Endothelial cell of umbilical vein (primary cell): ENCODE measurements at regions not wholly inside any gene's neighbourhood (a gene's known extent, or its start where the extent isn't known, plus 50 kb on each side); places are given as distances from the start of the nearest gene placed in this dataset.

Experiments
- BruUV-seq: library from RNA; stranded (reverse); fragments of 400-500 nt; replicated peaks from 2 replicates; lab custom pipeline; 2021; lab: Mats Ljungman, UMichigan
- CTCF ChIA-PET: fragments of 300-600, 350-600 bp; sonication (Branson Sonifier 250); formaldehyde crosslinking; loops from one replicate; lab custom pipeline; 2021; ENCODE audit warnings: antibody characterized with exemption, inconsistent platforms; lab: Charles Lee
- POLR2A ChIA-PET: fragments of 300-600, 350-600 bp; sonication (Branson Sonifier 250); formaldehyde crosslinking; loops from one replicate; lab custom pipeline; 2021; ENCODE audit warnings: antibody characterized with exemption, inconsistent platforms; lab: Charles Lee
- DNase-seq: peaks from one replicate; pipeline ENCODE4 v3.0.0-alpha.2; 2011; ENCODE audit warnings: low read depth, low spot score
- FAIRE-seq: peaks from 2 replicates; lab custom pipeline; 2011; peaks lifted over from hg19 to GRCh38; lab: Jason Lieb, UNC
- H2AFZ ChIP-seq: 2 replicates; pipeline ENCODE4 v1.6.0; 2012; ENCODE audit warnings: low read depth, low read length, control low read depth, inconsistent platforms
- H3K27ac ChIP-seq: 2 replicates; pipeline ENCODE4 v1.5.1; 2011; ENCODE audit warnings: low read depth, mild to moderate bottlenecking, control low read depth, low read length, moderate library complexity; ENCODE audit not compliant: insufficient read depth
- H3K27me3 ChIP-seq, 2 experiments: 2 replicates each; pipeline versions ENCODE4 v1.6.0 to v1.6.1; 2011; ENCODE audit warnings: low read length in 2 of 2, mixed read lengths in 1 of 2; ENCODE audit not compliant: control insufficient read depth in 2 of 2, insufficient read depth in 2 of 2
- H3K36me3 ChIP-seq, 2 experiments: 2 replicates in 1 of 2; 3 replicates in 1 of 2; pipeline ENCODE4 v1.5.1; 2011; ENCODE audit warnings: low read length in 2 of 2, mild to moderate bottlenecking in 1 of 2, moderate library complexity in 1 of 2; ENCODE audit not compliant: control insufficient read depth in 2 of 2, insufficient read depth in 2 of 2; ENCODE audit errors: extremely low read depth in 1 of 2
- H3K4me1 ChIP-seq: 3 replicates; pipeline ENCODE4 v1.5.1; 2011; ENCODE audit warnings: mild to moderate bottlenecking, low read length; ENCODE audit not compliant: control insufficient read depth, insufficient read depth; ENCODE audit errors: extremely low read depth
- H3K4me2 ChIP-seq: 2 replicates; pipeline ENCODE4 v1.6.1; 2011; ENCODE audit warnings: low read length, control low read depth, mixed read lengths; ENCODE audit not compliant: insufficient read depth
- H3K4me3 ChIP-seq, 3 experiments: fragments of 200-600 bp in 1 of 3; sonication (generic), shearing (Covaris generic) in 1 of 3; replicated peaks in 1 of 3; 2 replicates each; pipeline ENCODE4 v1.5.1; 2011 to 2016; ENCODE audit warnings: control low read depth in 3 of 3, low read length in 3 of 3, mild to moderate bottlenecking in 2 of 3, inconsistent platforms in 1 of 3, low read depth in 1 of 3, moderate library complexity in 1 of 3; ENCODE audit not compliant: insufficient read depth in 1 of 3
- H3K79me2 ChIP-seq: 2 replicates; pipeline ENCODE4 v1.6.0; 2012; ENCODE audit warnings: low read length, inconsistent platforms; ENCODE audit not compliant: control insufficient read depth, insufficient read depth
- H3K9ac ChIP-seq: replicated peaks from 2 replicates; pipeline ENCODE3; 2011; ENCODE audit warnings: low read length, control low read depth; ENCODE audit not compliant: insufficient read depth; ENCODE audit errors: extremely low read depth
- H3K9me1 ChIP-seq: replicated peaks from 3 replicates; pipeline ENCODE4 v1.6.0; 2011; ENCODE audit warnings: mild to moderate bottlenecking, low read length; ENCODE audit not compliant: control insufficient read depth, insufficient read depth; ENCODE audit errors: extremely low read depth
- H3K9me3 ChIP-seq: replicated peaks from 2 replicates; pipeline ENCODE4 v1.5.1; 2012; ENCODE audit warnings: low read length, inconsistent platforms; ENCODE audit not compliant: control insufficient read depth, insufficient read depth
- H4K20me1 ChIP-seq: replicated peaks from 2 replicates; pipeline ENCODE3; 2011; ENCODE audit warnings: mild to moderate bottlenecking, low read length; ENCODE audit not compliant: control insufficient read depth, insufficient read depth; ENCODE audit errors: extremely low read depth
- EZH2 ChIP-seq: IDR thresholded peaks from 2 replicates; pipeline ENCODE4 v1.6.1; 2012; ENCODE audit warnings: borderline replicate concordance, low read depth, mild to moderate bottlenecking, moderate library complexity, low read length, inconsistent platforms; ENCODE audit not compliant: severe bottlenecking
- FOS ChIP-seq: IDR thresholded peaks from 2 replicates; pipeline ENCODE4 v1.6.1; 2011; ENCODE audit warnings: mild to moderate bottlenecking, low read length, moderate library complexity, borderline replicate concordance; ENCODE audit not compliant: insufficient read depth
- GATA2 ChIP-seq: IDR thresholded peaks from 2 replicates; pipeline ENCODE4 v1.7.0; 2011; ENCODE audit warnings: low read depth, mild to moderate bottlenecking, moderate library complexity, mixed read lengths, low read length; ENCODE audit not compliant: insufficient read length, insufficient read depth
- JUN ChIP-seq: IDR thresholded peaks from 2 replicates; pipeline ENCODE4 v1.6.1; 2011; ENCODE audit warnings: borderline replicate concordance, low read depth; ENCODE audit not compliant: insufficient read length, insufficient read depth
- MYC ChIP-seq: IDR thresholded peaks from one replicate; pipeline ENCODE4 v1.6.1; 2011; ENCODE audit warnings: mild to moderate bottlenecking, low read depth, low read length
- POLR2A ChIP-seq: IDR thresholded peaks from 2 replicates; pipeline ENCODE4 v1.6.1; 2012; ENCODE audit warnings: low read depth, mild to moderate bottlenecking, control low read depth, low read length
- POLR2AphosphoS5 ChIP-seq: IDR thresholded peaks from 2 replicates; pipeline ENCODE4 v1.6.1; 2012; ENCODE audit warnings: low read depth, mild to moderate bottlenecking, control low read depth, low read length, moderate library complexity; ENCODE audit not compliant: insufficient read depth
- dilution Hi-C: fragments of 300-500 bp; cut with MboI; formaldehyde crosslinking; loops from one replicate; pipeline ENCODE4 v1.15.0; 2019; ENCODE audit warnings: low sequenced_read_pairs; ENCODE audit not compliant: extremely low pct_ligation_motif_present
- intact Hi-C: fragments of 100-400 bp; cut with micrococcal nuclease; formaldehyde crosslinking; loops from one replicate; pipeline ENCODE4 v1.10.0; 2022
- TF ChIP-seq, protein P1 (sequence below): IDR thresholded peaks from 2 replicates; pipeline ENCODE4 v1.6.1; 2011; ENCODE audit not compliant: insufficient read depth, insufficient read length
- TF ChIP-seq, protein P2 (sequence below), 2 donors: IDR thresholded peaks; 1 replicate in 1 of 2; 2 replicates in 1 of 2; pipeline ENCODE4 v1.5.1; 2011; ENCODE audit warnings: low read length in 2 of 2, mild to moderate bottlenecking in 2 of 2, moderate library complexity in 2 of 2, control low read depth in 1 of 2, inconsistent platforms in 1 of 2, low read depth in 1 of 2; ENCODE audit not compliant: insufficient read depth in 1 of 2; ENCODE audit errors: extremely low read depth in 1 of 2

DNA sequence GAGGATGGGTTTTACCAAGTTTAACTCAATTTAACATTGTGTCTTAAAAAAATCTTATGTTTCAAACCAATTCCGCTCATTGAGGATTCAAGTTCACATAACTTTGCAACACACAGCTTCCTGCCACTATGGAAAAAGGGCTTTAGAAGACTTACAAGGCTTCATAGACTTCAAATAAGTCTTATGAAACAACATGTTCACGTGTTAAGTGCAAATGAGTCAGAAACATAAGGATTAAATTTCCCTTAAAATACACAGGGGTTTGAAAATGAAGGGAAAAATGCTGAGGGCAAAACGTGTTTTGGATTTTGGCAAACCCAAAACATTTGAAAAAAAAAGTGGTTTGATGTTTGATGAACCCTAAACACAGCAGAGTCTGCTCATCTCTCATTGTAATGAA lies 364.8 kb downstream of the BMP4 start:
- POLR2A ChIA-PET: no interaction called here
- Histone ChIP-seq H3K27me3 (peaks cover 8 to 12% of the 10 kb centered on the region in 2 experiments), H3K9me3 (no peaks in the 10 kb centered on the region), H3K4me2 (no peak overlapping the region), H3K9ac (no peak overlapping the region), H3K36me3 (no peaks in the 10 kb centered on the region), H4K20me1 (no peaks in the 10 kb centered on the region), H3K9me1 (no peaks in the 10 kb centered on the region), H2AFZ (no peak overlapping the region), H3K4me1 (no peaks in the 10 kb centered on the region), H3K79me2 (no peaks in the 10 kb centered on the region), H3K27ac (no peak overlapping the region), H3K4me3 (no peak overlapping the region)
- dilution Hi-C loops: no loop called here
- FAIRE-seq (no peak), DNase-seq (no peak)
- BruUV-seq: no TSS peak
- intact Hi-C loops: no loop called here
- CTCF ChIA-PET: no interaction called here
- TF ChIP-seq GATA2: no peak

DNA sequence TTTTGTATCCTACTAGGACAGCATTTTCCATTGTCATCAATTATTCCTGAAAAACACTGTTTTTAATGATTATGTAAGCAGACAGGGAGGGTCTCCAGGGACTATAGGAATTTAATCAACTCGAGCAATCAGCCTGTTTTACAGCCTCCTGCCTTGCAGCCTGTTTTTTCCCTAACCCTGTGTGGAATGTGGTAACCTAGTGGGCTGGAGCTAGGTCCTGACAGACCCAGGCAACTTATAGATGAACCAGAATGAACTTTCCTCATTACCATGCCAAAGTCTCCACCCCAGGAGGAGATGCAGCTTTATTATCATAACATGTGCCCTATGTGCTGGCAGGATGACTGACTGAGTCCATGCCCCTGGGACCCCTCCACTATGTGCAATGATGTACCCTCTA lies 375.1 kb downstream of the BMP4 start:
- no peaks in the 10 kb centered on the region for H4K20me1 ChIP-seq
- H3K79me2 ChIP-seq: no peaks in the 10 kb centered on the region
- no peaks in the 10 kb centered on the region for H3K4me1 ChIP-seq
- TF ChIP-seq JUN (no peak), FOS (no peak), MYC (no peak), POLR2A (no peak), EZH2 (no peak), GATA2 (no peak), POLR2AphosphoS5 (no peak)
- TF ChIP-seq, protein P1, sequence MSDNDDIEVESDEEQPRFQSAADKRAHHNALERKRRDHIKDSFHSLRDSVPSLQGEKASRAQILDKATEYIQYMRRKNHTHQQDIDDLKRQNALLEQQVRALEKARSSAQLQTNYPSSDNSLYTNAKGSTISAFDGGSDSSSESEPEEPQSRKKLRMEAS: no peak
- TF ChIP-seq, protein P2, sequence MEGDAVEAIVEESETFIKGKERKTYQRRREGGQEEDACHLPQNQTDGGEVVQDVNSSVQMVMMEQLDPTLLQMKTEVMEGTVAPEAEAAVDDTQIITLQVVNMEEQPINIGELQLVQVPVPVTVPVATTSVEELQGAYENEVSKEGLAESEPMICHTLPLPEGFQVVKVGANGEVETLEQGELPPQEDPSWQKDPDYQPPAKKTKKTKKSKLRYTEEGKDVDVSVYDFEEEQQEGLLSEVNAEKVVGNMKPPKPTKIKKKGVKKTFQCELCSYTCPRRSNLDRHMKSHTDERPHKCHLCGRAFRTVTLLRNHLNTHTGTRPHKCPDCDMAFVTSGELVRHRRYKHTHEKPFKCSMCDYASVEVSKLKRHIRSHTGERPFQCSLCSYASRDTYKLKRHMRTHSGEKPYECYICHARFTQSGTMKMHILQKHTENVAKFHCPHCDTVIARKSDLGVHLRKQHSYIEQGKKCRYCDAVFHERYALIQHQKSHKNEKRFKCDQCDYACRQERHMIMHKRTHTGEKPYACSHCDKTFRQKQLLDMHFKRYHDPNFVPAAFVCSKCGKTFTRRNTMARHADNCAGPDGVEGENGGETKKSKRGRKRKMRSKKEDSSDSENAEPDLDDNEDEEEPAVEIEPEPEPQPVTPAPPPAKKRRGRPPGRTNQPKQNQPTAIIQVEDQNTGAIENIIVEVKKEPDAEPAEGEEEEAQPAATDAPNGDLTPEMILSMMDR (IDR thresholded peaks at IDR 0.05; ENCODE audit: extremely low read depth in 1 of 2, insufficient read depth in 1 of 2, low read depth in 1 of 2, low read length in 2 of 2): no peak
- POLR2A ChIA-PET: interaction anchor here (0.7 kb wide), 1 partner anchor 361 kb away, joined by 3 read pairs; no protein-coding TSS in a partner anchor
- CTCF ChIA-PET: no interaction called here
- H3K9ac ChIP-seq: no peak overlapping the region
- FAIRE-seq (no peak), DNase-seq (no peak)
- H3K36me3 ChIP-seq: no peaks in the 10 kb centered on the region
- no peaks in the 10 kb centered on the region for H3K27me3 ChIP-seq
- H3K4me2 ChIP-seq: no peak overlapping the region
- intact Hi-C loops (no loop called here), dilution Hi-C loops (no loop called here)
- H3K27ac ChIP-seq: no peak overlapping the region
- H3K9me1 ChIP-seq: no peaks in the 10 kb centered on the region
- no peak overlapping the region for H3K4me3 ChIP-seq
- H3K9me3 ChIP-seq: no peaks in the 10 kb centered on the region
- no peak overlapping the region for H2AFZ ChIP-seq
- no TSS peak for BruUV-seq
